Activated naive CD4-positive, alpha-beta T cell treated with anti-CD3 and anti-CD28 coated beads, Interleukin-2, amount 50 U/mL, for 72 hours (primary cell): ENCODE measurements at regions not wholly inside any gene's neighbourhood (a gene's known extent, or its start where the extent isn't known, plus 50 kb on each side); places are given as distances from the start of the nearest gene placed in this dataset.

Experiments
- ATAC-seq, 2 donors: fragments of 150-1000 bp; cut with Tn5 transposase; 2 replicates each; pipeline ENCODE4 v1.10.0; 2021; ENCODE audit warnings: mild to moderate bottlenecking in 2 of 2, moderate library complexity in 2 of 2
- DNase-seq, 2 donors: peaks; one replicate each; pipeline ENCODE4 v3.0.0; 2021 to 2022; ENCODE audit warnings: low spot score in 2 of 2
- H3K27ac Mint-ChIP-seq, 2 donors: one replicate each; pipeline ENCODE4 v1.8.0; 2022; ENCODE audit warnings: mild to moderate bottlenecking in 2 of 2, mixed read lengths in 2 of 2
- H3K36me3 Mint-ChIP-seq, 2 donors: one replicate each; pipeline ENCODE4 v1.8.0; 2022; ENCODE audit warnings: mixed read lengths in 2 of 2
- H3K9me3 Mint-ChIP-seq, 2 donors: one replicate each; pipeline ENCODE4 v1.8.0; 2022; ENCODE audit warnings: mixed read lengths in 2 of 2

- peaks cover 5 to 6% of the 10 kb centered on the region in 2 donors for H3K9me3 Mint-ChIP-seq
- H3K27ac Mint-ChIP-seq: no peak overlapping the region
- ATAC-seq (no peak), DNase-seq (no peak)
- H3K36me3 Mint-ChIP-seq: no peaks in the 10 kb centered on the region
Measured at GRCh38 chr17:71472809-71473789, 647.7 kb upstream of the SOX9 start.

- ATAC-seq: no peak
- H3K27ac Mint-ChIP-seq: no peak overlapping the region
- H3K36me3 Mint-ChIP-seq: no peaks in the 10 kb centered on the region
- peaks cover 3 to 5% of the 10 kb centered on the region in 2 donors for H3K9me3 Mint-ChIP-seq
- DNase-seq: no peak
Measured at GRCh38 chr17:71477356-71477755, 643.5 kb upstream of the SOX9 start.

GRCh38 chr17:71480099-71480498 is 640.7 kb upstream of the SOX9 start:
- no peaks in the 10 kb centered on the region for H3K36me3 Mint-ChIP-seq
- DNase-seq (no peak), ATAC-seq (no peak)
- peaks cover 5 to 7% of the 10 kb centered on the region in 2 donors for H3K9me3 Mint-ChIP-seq
- H3K27ac Mint-ChIP-seq: no peak overlapping the region

- no peak for DNase-seq
- H3K9me3 Mint-ChIP-seq: peaks cover 0 to 7% of the 10 kb centered on the region in 2 donors
- H3K36me3 Mint-ChIP-seq: no peaks in the 10 kb centered on the region
- no peak overlapping the region for H3K27ac Mint-ChIP-seq
- no peak for ATAC-seq
Measured at GRCh38 chr17:71482625-71483024, 638.2 kb upstream of the SOX9 start.

GRCh38 chr17:71484546-71484945 is 636.3 kb upstream of the SOX9 start:
- peaks cover 0 to 3% of the 10 kb centered on the region in 2 donors for H3K9me3 Mint-ChIP-seq
- ATAC-seq (no peak), DNase-seq (no peak)
- no peaks in the 10 kb centered on the region for H3K36me3 Mint-ChIP-seq
- H3K27ac Mint-ChIP-seq: no peak overlapping the region

- DNase-seq (no peak), ATAC-seq (no peak)
- no peaks in the 10 kb centered on the region for H3K36me3 Mint-ChIP-seq
- H3K9me3 Mint-ChIP-seq: peaks cover 0 to 3% of the 10 kb centered on the region in 2 donors
- H3K27ac Mint-ChIP-seq: no peak overlapping the region
Measured at GRCh38 chr17:71485426-71485825, 635.4 kb upstream of the SOX9 start.

- no peak for ATAC-seq
- H3K27ac Mint-ChIP-seq: no peak overlapping the region
- no peaks in the 10 kb centered on the region for H3K36me3 Mint-ChIP-seq
- DNase-seq: no peak
- H3K9me3 Mint-ChIP-seq: peaks cover 0 to 3% of the 10 kb centered on the region in 2 donors
Measured at GRCh38 chr17:71486261-71486660, 634.6 kb upstream of the SOX9 start.

- DNase-seq (no peak), ATAC-seq (no peak)
- Mint-ChIP-seq H3K36me3 (no peaks in the 10 kb centered on the region), H3K9me3 (peaks cover 8% of the 10 kb centered on the region in 2 donors), H3K27ac (no peak overlapping the region)
Measured at GRCh38 chr17:71488851-71489250, 632.0 kb upstream of the SOX9 start.

- ATAC-seq (no peak), DNase-seq (no peak)
- H3K36me3 Mint-ChIP-seq: no peaks in the 10 kb centered on the region
- no peak overlapping the region for H3K27ac Mint-ChIP-seq
- peaks cover 5 to 13% of the 10 kb centered on the region in 2 donors for H3K9me3 Mint-ChIP-seq
Measured at GRCh38 chr17:71494062-71494855, 626.6 kb upstream of the SOX9 start.

- H3K36me3 Mint-ChIP-seq: no peaks in the 10 kb centered on the region
- peaks cover 5 to 13% of the 10 kb centered on the region in 2 donors for H3K9me3 Mint-ChIP-seq
- no peak overlapping the region for H3K27ac Mint-ChIP-seq
- DNase-seq (no peak), ATAC-seq (no peak)
Measured at GRCh38 chr17:71495420-71495819, 625.4 kb upstream of the SOX9 start.

GRCh38 chr17:71496552-71496951 is 624.3 kb upstream of the SOX9 start:
- DNase-seq (no peak), ATAC-seq (no peak)
- Mint-ChIP-seq H3K27ac (no peak overlapping the region), H3K36me3 (no peaks in the 10 kb centered on the region), H3K9me3 (peaks cover 5 to 14% of the 10 kb centered on the region in 2 donors)

GRCh38 chr17:71500761-71501555 is 619.9 kb upstream of the SOX9 start:
- Mint-ChIP-seq H3K36me3 (no peaks in the 10 kb centered on the region), H3K27ac (no peak overlapping the region), H3K9me3 (peaks cover 4 to 5% of the 10 kb centered on the region in 2 donors)
- DNase-seq (no peak), ATAC-seq (no peak)

- no peak for DNase-seq
- Mint-ChIP-seq H3K9me3 (peaks cover 7 to 9% of the 10 kb centered on the region in 2 donors), H3K27ac (no peak overlapping the region), H3K36me3 (no peaks in the 10 kb centered on the region)
- ATAC-seq: no peak
Measured at GRCh38 chr17:71501711-71502110, 619.1 kb upstream of the SOX9 start.

GRCh38 chr17:71502443-71502842 is 618.4 kb upstream of the SOX9 start:
- no peak for DNase-seq
- Mint-ChIP-seq H3K36me3 (no peaks in the 10 kb centered on the region), H3K9me3 (peaks cover 7 to 9% of the 10 kb centered on the region in 2 donors), H3K27ac (no peak overlapping the region)
- ATAC-seq: no peak

- ATAC-seq: no peak
- no peak for DNase-seq
- H3K9me3 Mint-ChIP-seq: peaks cover 12 to 15% of the 10 kb centered on the region in 2 donors
- no peaks in the 10 kb centered on the region for H3K36me3 Mint-ChIP-seq
- no peak overlapping the region for H3K27ac Mint-ChIP-seq
Measured at GRCh38 chr17:71503710-71504465, 616.9 kb upstream of the SOX9 start.

GRCh38 chr17:71505200-71505599 is 615.6 kb upstream of the SOX9 start:
- ATAC-seq (no peak), DNase-seq (no peak)
- Mint-ChIP-seq H3K27ac (no peak overlapping the region), H3K36me3 (no peaks in the 10 kb centered on the region), H3K9me3 (peaks cover 15 to 21% of the 10 kb centered on the region in 2 donors)
